ENCODE measurements at regions not wholly inside any gene's neighbourhood (a gene's known extent, or its start where the extent isn't known, plus 50 kb on each side); places are given as distances from the start of the nearest gene placed in this dataset.

GRCh38 chr1:225713281-225713680, 60.4 kb upstream of the ENAH start (continued):
- TF ChIP-seq ELK1 (IDR thresholded peaks at IDR 0.05; ENCODE audit: low read depth, low read length) (no peak), HEYL (CRISPR knock-in tag; IDR thresholded peaks at IDR 0.05) (no peak), RFX5 (IDR thresholded peaks at IDR 0.05) (no peak)
- TF ChIP-seq, protein P1, sequence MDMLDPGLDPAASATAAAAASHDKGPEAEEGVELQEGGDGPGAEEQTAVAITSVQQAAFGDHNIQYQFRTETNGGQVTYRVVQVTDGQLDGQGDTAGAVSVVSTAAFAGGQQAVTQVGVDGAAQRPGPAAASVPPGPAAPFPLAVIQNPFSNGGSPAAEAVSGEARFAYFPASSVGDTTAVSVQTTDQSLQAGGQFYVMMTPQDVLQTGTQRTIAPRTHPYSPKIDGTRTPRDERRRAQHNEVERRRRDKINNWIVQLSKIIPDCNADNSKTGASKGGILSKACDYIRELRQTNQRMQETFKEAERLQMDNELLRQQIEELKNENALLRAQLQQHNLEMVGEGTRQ (IDR thresholded peaks at IDR 0.05), result no peak

DNA sequence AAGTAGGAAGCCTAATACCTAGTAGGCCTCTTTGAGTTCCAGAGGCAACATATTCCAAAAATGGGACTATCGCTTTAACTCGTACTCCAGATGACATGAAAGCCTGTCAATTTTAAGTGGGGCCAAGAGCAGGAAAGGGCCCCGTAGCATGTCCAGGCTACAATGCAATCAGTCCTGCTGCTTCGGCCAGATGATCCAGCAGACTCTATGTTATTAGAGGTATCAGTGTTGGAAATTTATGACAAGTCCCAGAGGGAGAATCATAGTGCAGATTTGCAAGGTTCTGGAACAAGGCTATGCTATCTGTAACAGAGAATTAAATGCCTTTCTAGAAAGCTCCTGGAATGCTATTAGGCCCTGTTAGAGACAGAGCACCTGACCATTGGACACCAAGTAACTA, 56.7 kb upstream of the SRP9 start:
- DNase-seq (ENCODE audit: low read depth in 1 of 2, low spot score in 1 of 2) (no peak), FAIRE-seq (no peak), ATAC-seq (no peak)
- ChIA-PET CTCF (interaction anchor here (0.9 kb wide), 1 partner anchor 52 kb away, joined by 3 read pairs; no protein-coding TSS in a partner anchor), POLR2A (no interaction called here)
- Histone ChIP-seq H3K27ac (no peak overlapping the region), H3K4me3 (no peak overlapping the region), H3K4me1 (no peaks in the 10 kb centered on the region), H3K9me3 (no peaks in the 10 kb centered on the region), H3K4me2 (no peak overlapping the region)
- 90% methylated on average over 4 of the region's 4 CpGs for WGBS (ENCODE audit: missing lambda C conversion rate)
- TF ChIP-seq NFE2L2 (conservative IDR thresholded peaks at IDR 0.05; ENCODE audit: low read length) (no peak), JUN (IDR thresholded peaks at IDR 0.05) (no peak), FOSL2 (IDR thresholded peaks at IDR 0.05) (no peak), FOSL2 (CRISPR knock-in tag; IDR thresholded peaks at IDR 0.05) (no peak), MAX (IDR thresholded peaks at IDR 0.05) (no peak), TP53 (CRISPR knock-in tag; IDR thresholded peaks at IDR 0.05) (no peak), CHD2 (IDR thresholded peaks at IDR 0.05; ENCODE audit: low read length, partially characterized antibody) (no peak)
- TF ChIP-seq, protein P2, sequence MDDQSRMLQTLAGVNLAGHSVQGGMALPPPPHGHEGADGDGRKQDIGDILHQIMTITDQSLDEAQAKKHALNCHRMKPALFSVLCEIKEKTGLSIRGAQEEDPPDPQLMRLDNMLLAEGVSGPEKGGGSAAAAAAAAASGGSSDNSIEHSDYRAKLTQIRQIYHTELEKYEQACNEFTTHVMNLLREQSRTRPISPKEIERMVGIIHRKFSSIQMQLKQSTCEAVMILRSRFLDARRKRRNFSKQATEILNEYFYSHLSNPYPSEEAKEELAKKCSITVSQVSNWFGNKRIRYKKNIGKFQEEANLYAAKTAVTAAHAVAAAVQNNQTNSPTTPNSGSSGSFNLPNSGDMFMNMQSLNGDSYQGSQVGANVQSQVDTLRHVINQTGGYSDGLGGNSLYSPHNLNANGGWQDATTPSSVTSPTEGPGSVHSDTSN (IDR thresholded peaks at IDR 0.05), result no peak

DNA sequence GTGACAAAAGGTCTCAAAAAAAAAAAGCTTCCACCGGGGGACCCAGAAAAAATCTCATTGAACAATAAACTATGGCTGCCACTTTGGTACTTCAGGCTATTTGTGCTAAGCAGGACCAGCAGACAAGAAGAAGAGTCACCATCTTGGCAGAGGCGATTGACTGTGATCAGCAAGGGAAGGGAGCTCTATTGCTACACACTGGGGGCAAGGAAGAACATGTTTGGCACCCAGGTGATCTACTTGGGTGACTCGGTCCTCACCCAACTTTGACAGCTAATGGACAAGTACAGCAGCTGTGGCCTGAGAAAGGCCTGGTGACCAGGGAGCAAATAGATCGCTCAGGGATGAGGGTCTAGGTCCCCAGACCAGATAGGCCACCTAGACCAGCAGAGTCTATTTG, 53.4 kb upstream of the SRP9 start:
- H3K27ac ChIP-seq, result no peak overlapping the region
- no peaks in the 10 kb centered on the region for H3K4me1 ChIP-seq
- no peak overlapping the region for H3K4me2 ChIP-seq
- CTCF ChIA-PET, result interaction anchor here (0.6 to 3.1 kb wide), 6 partner anchors 8 to 52 kb away, joined by 3 to 13 read pairs (median 5); no protein-coding TSS in a partner anchor
- DNase-seq (ENCODE audit: low read depth in 1 of 2, low spot score in 1 of 2) (no peak), ATAC-seq (no peak), FAIRE-seq (no peak)
- POLR2A ChIA-PET, result interaction anchor here (0.7 kb wide), 1 partner anchor 205 kb away, joined by 4 read pairs; no protein-coding TSS in a partner anchor
- no peaks in the 10 kb centered on the region for H3K9me3 ChIP-seq
- TF ChIP-seq TP53 (CRISPR knock-in tag; IDR thresholded peaks at IDR 0.05), result no peak
- TF ChIP-seq MAX (IDR thresholded peaks at IDR 0.05), result no peak
- no peak for TF ChIP-seq KDM1A (IDR thresholded peaks at IDR 0.05; ENCODE audit: low read depth)
- no peak for TF ChIP-seq NR3C1 (IDR thresholded peaks at IDR 0.05)
- no peak for TF ChIP-seq E2F6 (IDR thresholded peaks at IDR 0.05; ENCODE audit: borderline replicate concordance, low read depth)
- no peak for TF ChIP-seq NPAS2 (CRISPR knock-in tag; IDR thresholded peaks at IDR 0.05; ENCODE audit: borderline replicate concordance)
- TF ChIP-seq ATOH8 (CRISPR knock-in tag; IDR thresholded peaks at IDR 0.05; ENCODE audit: low read depth), result no peak
- TF ChIP-seq POLR2AphosphoS2 (conservative IDR thresholded peaks at IDR 0.05; ENCODE audit: low read length), result no peak
- no peak for TF ChIP-seq HMGXB4 (CRISPR knock-in tag; IDR thresholded peaks at IDR 0.05; ENCODE audit: borderline replicate concordance)
- TF ChIP-seq, protein P3, sequence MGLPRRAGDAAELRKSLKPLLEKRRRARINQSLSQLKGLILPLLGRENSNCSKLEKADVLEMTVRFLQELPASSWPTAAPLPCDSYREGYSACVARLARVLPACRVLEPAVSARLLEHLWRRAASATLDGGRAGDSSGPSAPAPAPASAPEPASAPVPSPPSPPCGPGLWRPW (IDR thresholded peaks at IDR 0.05), result no peak
- no peak for TF ChIP-seq RFX5 (IDR thresholded peaks at IDR 0.05)
- TF ChIP-seq HDAC2 (IDR thresholded peaks at IDR 0.05), result no peak
- no peak for TF ChIP-seq RAD21 (conservative IDR thresholded peaks at IDR 0.05 in 1 of 2, IDR thresholded peaks at IDR 0.05 in 1 of 2)
- no peak for TF ChIP-seq FOSB (CRISPR knock-in tag; IDR thresholded peaks at IDR 0.05)
- no peak for TF ChIP-seq BHLHE40 (IDR thresholded peaks at IDR 0.05; ENCODE audit: low read depth, low read length)
- no peak for TF ChIP-seq PHF8 (IDR thresholded peaks at IDR 0.05; ENCODE audit: borderline replicate concordance, low read depth)
- TF ChIP-seq CEBPB (IDR thresholded peaks at IDR 0.05), result no peak
- H3K4me3 ChIP-seq, result no peak overlapping the region
- WGBS (ENCODE audit: missing lambda C conversion rate), result 68% methylated on average over 4 of the region's 4 CpGs

All from A549 (cell line).